ENCODE measurements at regions not wholly inside any gene's neighbourhood (a gene's known extent, or its start where the extent isn't known, plus 50 kb on each side); places are given as distances from the start of the nearest gene placed in this dataset.

DNA sequence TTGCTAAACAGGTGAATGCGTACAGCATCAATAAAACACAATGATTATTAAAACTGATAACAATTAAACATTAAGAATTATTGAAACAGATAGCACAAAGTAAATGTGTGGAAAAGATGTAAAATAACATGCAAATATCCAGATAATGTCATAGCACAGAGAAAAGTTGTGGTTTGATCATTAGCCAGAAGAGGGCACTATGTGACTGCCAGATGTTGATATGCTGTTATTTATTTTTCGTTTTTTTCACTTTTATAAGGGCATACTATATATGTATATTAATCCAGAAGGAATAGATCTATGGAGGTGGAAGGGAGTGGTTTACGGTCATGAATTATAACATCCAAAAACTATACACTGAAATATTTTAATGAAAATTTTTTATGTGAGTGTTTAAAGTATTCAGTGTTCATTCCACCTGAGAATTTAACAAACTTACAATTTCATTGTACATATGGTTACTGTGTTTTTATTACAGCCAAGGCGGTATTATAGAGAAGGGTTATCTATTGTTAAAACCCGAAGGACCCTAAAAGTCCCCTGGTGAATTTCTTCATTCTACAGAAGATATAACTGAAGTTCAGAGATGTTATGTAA lies 211.9 kb upstream of the UGT8 start:
- TF ChIP-seq ZNF274 (IDR thresholded peaks at IDR 0.05; ENCODE audit: low read depth, low read length): no peak
- TF ChIP-seq YY1 (IDR thresholded peaks at IDR 0.05; ENCODE audit: insufficient read depth, insufficient read length): no peak
- TF ChIP-seq SUZ12 (IDR thresholded peaks at IDR 0.05; ENCODE audit: extremely low read depth, insufficient read depth, insufficient read length): no peak
